Mesenchymal stem cell (in vitro differentiated cells and primary cell): ENCODE measurements at regions not wholly inside any gene's neighbourhood (a gene's known extent, or its start where the extent isn't known, plus 50 kb on each side); places are given as distances from the start of the nearest gene placed in this dataset.

Source experiments
- DNase-seq: peaks from one replicate; pipeline ENCODE4 v3.0.0-alpha.2; 2013
- H2AFZ ChIP-seq: one replicate; pipeline ENCODE4 v1.6.1; 2013; ENCODE audit warnings: low read depth, mild to moderate bottlenecking, control low read depth, inconsistent platforms, low read length, moderate library complexity
- H2AK5ac ChIP-seq: 2 replicates; pipeline ENCODE4 v1.6.1; 2013; ENCODE audit warnings: low read length, moderate library complexity, mild to moderate bottlenecking, inconsistent platforms; ENCODE audit not compliant: severe bottlenecking
- H2BK120ac ChIP-seq: one replicate; pipeline ENCODE4 v1.6.1; 2013; ENCODE audit warnings: low read depth, mild to moderate bottlenecking, inconsistent platforms, low read length, moderate library complexity
- H2BK12ac ChIP-seq, 2 experiments: one replicate each; pipeline ENCODE4 v1.6.1; 2013; ENCODE audit warnings: inconsistent platforms in 2 of 2, low read length in 2 of 2, mild to moderate bottlenecking in 2 of 2, moderate library complexity in 2 of 2, control low read depth in 1 of 2
- H2BK15ac ChIP-seq: one replicate; pipeline ENCODE4 v1.6.1; 2013; ENCODE audit warnings: mild to moderate bottlenecking, low read depth, inconsistent platforms; ENCODE audit not compliant: poor library complexity, severe bottlenecking
- H2BK5ac ChIP-seq: 2 replicates; pipeline ENCODE4 v1.6.1; 2013; ENCODE audit warnings: low read depth, mild to moderate bottlenecking, low read length, control low read depth, inconsistent platforms; ENCODE audit not compliant: poor library complexity, severe bottlenecking
- H3K14ac ChIP-seq, 2 experiments: one replicate each; pipeline ENCODE4 v1.6.1; 2013; ENCODE audit warnings: inconsistent platforms in 2 of 2, low read length in 2 of 2, control low read depth in 1 of 2, mild to moderate bottlenecking in 1 of 2, moderate library complexity in 1 of 2
- H3K18ac ChIP-seq, 2 experiments: one replicate each; pipeline ENCODE4 v1.6.1; 2013; ENCODE audit warnings: inconsistent platforms in 2 of 2, low read length in 2 of 2, control low read depth in 1 of 2, low read depth in 1 of 2, mild to moderate bottlenecking in 1 of 2
- H3K23ac ChIP-seq, 2 experiments: one replicate each; pipeline ENCODE4 v1.6.1; 2013; ENCODE audit warnings: inconsistent platforms in 2 of 2, low read length in 2 of 2, mild to moderate bottlenecking in 2 of 2, moderate library complexity in 2 of 2, control low read depth in 1 of 2
- H3K27ac ChIP-seq: 2 replicates; pipeline ENCODE4 v1.5.1; 2013; ENCODE audit warnings: mild to moderate bottlenecking, moderate library complexity, low read length, control low read depth, inconsistent platforms; ENCODE audit not compliant: poor library complexity, severe bottlenecking
- H3K27me3 ChIP-seq, 2 experiments: 2 replicates each; pipeline versions ENCODE4 v1.6.1 to v1.7.0; 2013; ENCODE audit warnings: low read length in 2 of 2, mild to moderate bottlenecking in 2 of 2, moderate library complexity in 2 of 2, control low read depth in 1 of 2, inconsistent platforms in 1 of 2; ENCODE audit not compliant: control insufficient read depth in 1 of 2, insufficient read depth in 1 of 2
- H3K36me3 ChIP-seq, 2 experiments: 2 replicates each; pipeline versions ENCODE4 v1.6.1 to v1.7.0; 2013; ENCODE audit warnings: low read length in 2 of 2, control low read depth in 1 of 2, inconsistent platforms in 1 of 2, low read depth in 1 of 2, mild to moderate bottlenecking in 1 of 2; ENCODE audit not compliant: insufficient read depth in 2 of 2, control insufficient read depth in 1 of 2
- H3K4ac ChIP-seq, 2 experiments: one replicate each; pipeline ENCODE4 v1.6.1; 2013; ENCODE audit warnings: inconsistent platforms in 2 of 2, low read length in 2 of 2, mild to moderate bottlenecking in 2 of 2, moderate library complexity in 2 of 2, control low read depth in 1 of 2, low read depth in 1 of 2
- H3K4me1 ChIP-seq: 2 replicates; pipeline ENCODE4 v1.6.1; 2013; ENCODE audit warnings: low read depth, low read length, control low read depth; ENCODE audit not compliant: control insufficient read depth, insufficient read depth
- H3K4me2 ChIP-seq: 2 replicates; pipeline ENCODE4 v1.6.1; 2013; ENCODE audit warnings: low read length, mild to moderate bottlenecking, inconsistent platforms; ENCODE audit not compliant: poor library complexity, severe bottlenecking
- H3K4me3 ChIP-seq, 2 experiments: 2 replicates each; pipeline versions ENCODE4 v1.5.1 to v1.7.0; 2013; ENCODE audit warnings: low read length in 2 of 2, mild to moderate bottlenecking in 2 of 2, control low read depth in 1 of 2, low read depth in 1 of 2; ENCODE audit not compliant: insufficient read depth in 1 of 2
- H3K79me1 ChIP-seq: replicated peaks from 2 replicates; pipeline ENCODE4 v1.6.1; 2013; ENCODE audit warnings: mild to moderate bottlenecking, control low read depth, low read length, inconsistent platforms; ENCODE audit not compliant: poor library complexity, severe bottlenecking
- H3K9ac ChIP-seq: 2 replicates; pipeline ENCODE4 v1.7.0; 2013; ENCODE audit warnings: mild to moderate bottlenecking, low read length, moderate library complexity
- H3K9me3 ChIP-seq: 2 replicates; pipeline ENCODE4 v1.7.0; 2013; ENCODE audit warnings: mild to moderate bottlenecking, low read length; ENCODE audit not compliant: control insufficient read depth
- H4K8ac ChIP-seq: one replicate; pipeline ENCODE4 v1.6.1; 2013; ENCODE audit warnings: inconsistent platforms, mild to moderate bottlenecking, low read length, moderate library complexity
- H4K91ac ChIP-seq: one replicate; pipeline ENCODE4 v1.6.1; 2013; ENCODE audit warnings: mild to moderate bottlenecking, low read length, inconsistent platforms
- WGBS: methylation state at CpG from one replicate; pipeline ENCODE4 v1.1.7; 2013; ENCODE audit warnings: mixed read lengths; 5-methylcytosine and 5-hydroxymethylcytosine counted together

- Histone ChIP-seq H3K9me3 (peaks cover 47% of the 10 kb centered on the region), H2BK15ac (no peak overlapping the region), H3K23ac (no peak overlapping the region), H3K4ac (no peak overlapping the region), H3K14ac (no peak overlapping the region), H3K4me2 (no peak overlapping the region), H3K36me3 (no peaks in the 10 kb centered on the region), H2AFZ (no peak overlapping the region), H3K4me3 (no peak overlapping the region), H2BK120ac (no peak overlapping the region), H3K9ac (no peak overlapping the region), H4K8ac (no peak overlapping the region), H2BK12ac (no peak overlapping the region), H3K27ac (no peak overlapping the region), H2AK5ac (no peak overlapping the region), H3K18ac (no peak overlapping the region), H3K79me1 (no peaks in the 10 kb centered on the region), H2BK5ac (no peak overlapping the region), H3K4me1 (peaks cover 2% of the 10 kb centered on the region), H3K27me3 (no peaks in the 10 kb centered on the region), H4K91ac (no peak overlapping the region)
- no peak for DNase-seq
Measured at GRCh38 chr2:11976073-11976472, 229.6 kb downstream of the LPIN1 start.

GRCh38 chr2:11977766-11978524, 231.5 kb downstream of the LPIN1 start:
- Histone ChIP-seq H3K36me3 (no peaks in the 10 kb centered on the region), H3K27ac (no peak overlapping the region), H2AK5ac (no peak overlapping the region), H4K91ac (no peak overlapping the region), H2BK120ac (no peak overlapping the region), H3K23ac (no peak overlapping the region), H3K27me3 (peaks cover under 1 to 3% of the 10 kb centered on the region in 2 experiments), H3K79me1 (no peaks in the 10 kb centered on the region), H3K4me2 (no peak overlapping the region), H3K9me3 (peaks cover 44% of the 10 kb centered on the region), H2AFZ (no peak overlapping the region), H3K4me1 (peaks cover 2% of the 10 kb centered on the region), H4K8ac (no peak overlapping the region), H2BK12ac (no peak overlapping the region), H3K4me3 (no peak overlapping the region), H3K4ac (no peak overlapping the region), H2BK15ac (no peak overlapping the region), H3K9ac (no peak overlapping the region), H3K18ac (no peak overlapping the region), H3K14ac (no peak overlapping the region), H2BK5ac (no peak overlapping the region)
- 90% methylated on average over 7 of the region's 8 CpGs for WGBS
- DNase-seq, result no peak

GRCh38 chr2:11980809-11981208, 234.4 kb downstream of the LPIN1 start:
- Histone ChIP-seq H3K36me3 (no peaks in the 10 kb centered on the region), H3K14ac (no peak overlapping the region), H2AK5ac (no peak overlapping the region), H3K18ac (no peak overlapping the region), H2BK15ac (no peak overlapping the region), H4K8ac (no peak overlapping the region), H2AFZ (no peak overlapping the region), H2BK120ac (no peak overlapping the region), H3K4me3 (peak overlapping the region in 1 of 2 experiments; percentile 29), H3K4ac (no peak overlapping the region), H4K91ac (no peak overlapping the region), H3K4me2 (no peak overlapping the region), H3K9me3 (peaks cover 17% of the 10 kb centered on the region), H3K4me1 (peaks cover 2% of the 10 kb centered on the region), H3K9ac (no peak overlapping the region), H3K79me1 (no peaks in the 10 kb centered on the region), H3K27me3 (peaks cover 3 to 20% of the 10 kb centered on the region in 2 experiments), H3K23ac (no peak overlapping the region), H2BK5ac (no peak overlapping the region), H2BK12ac (no peak overlapping the region), H3K27ac (no peak overlapping the region)
- no peak for DNase-seq
- WGBS, result 87% methylated on average over 9 of the region's 9 CpGs

- no peak overlapping the region for H3K4ac ChIP-seq
- no peak overlapping the region for H3K18ac ChIP-seq
- DNase-seq, result no peak
- no peaks in the 10 kb centered on the region for H3K79me1 ChIP-seq
- no peak overlapping the region for H3K9ac ChIP-seq
- H3K4me2 ChIP-seq, result no peak overlapping the region
- H2BK5ac ChIP-seq, result no peak overlapping the region
- peaks cover 13% of the 10 kb centered on the region for H3K9me3 ChIP-seq
- no peak overlapping the region for H3K14ac ChIP-seq
- H3K27ac ChIP-seq, result no peak overlapping the region
- WGBS, result 84% methylated on average over 4 of the region's 4 CpGs
- no peak overlapping the region for H4K91ac ChIP-seq
- H3K36me3 ChIP-seq, result no peaks in the 10 kb centered on the region
- no peak overlapping the region for H4K8ac ChIP-seq
- peaks cover 2% of the 10 kb centered on the region for H3K4me1 ChIP-seq
- H2AK5ac ChIP-seq, result no peak overlapping the region
- no peak overlapping the region for H2AFZ ChIP-seq
- H3K27me3 ChIP-seq, result peaks cover 3 to 24% of the 10 kb centered on the region in 2 experiments
- no peak overlapping the region for H3K4me3 ChIP-seq
- H2BK120ac ChIP-seq, result no peak overlapping the region
- H2BK15ac ChIP-seq, result no peak overlapping the region
- H3K23ac ChIP-seq, result no peak overlapping the region
- peak overlapping the region in 1 of 2 experiments; percentile 7 for H2BK12ac ChIP-seq
Measured at GRCh38 chr2:11983401-11983800, 237.0 kb downstream of the LPIN1 start.
